Smooth muscle cell (in vitro differentiated cells): ENCODE measurements at regions not wholly inside any gene's neighbourhood (a gene's known extent, or its start where the extent isn't known, plus 50 kb on each side); places are given as distances from the start of the nearest gene placed in this dataset.

Source experiments
- DNase-seq: peaks from one replicate; lab custom pipeline; 2025; ENCODE audit not compliant: unreplicated experiment; lab: John Stamatoyannopoulos, UW
- H2AFZ ChIP-seq: fragments of 200-600 bp; sonication (generic); 2 replicates; pipeline ENCODE4 v1.6.0; 2016; ENCODE audit warnings: antibody characterized with exemption, low read depth, mild to moderate bottlenecking
- H3F3A ChIP-seq: fragments of 200-600 bp; sonication (generic); 2 replicates; pipeline ENCODE4 v1.6.0; 2017; ENCODE audit warnings: antibody characterized with exemption, low read depth
- H3K27ac ChIP-seq: fragments of 200-600 bp; sonication (generic); 2 replicates; pipeline ENCODE4 v1.5.1; 2016; ENCODE audit warnings: low read depth, mild to moderate bottlenecking
- H3K27me3 ChIP-seq: fragments of 200-600 bp; sonication (generic); 2 replicates; pipeline ENCODE4 v1.6.1; 2016; ENCODE audit warnings: low read depth, mild to moderate bottlenecking
- H3K36me3 ChIP-seq: fragments of 200-600 bp; sonication (generic); 2 replicates; pipeline ENCODE4 v1.5.1; 2016; ENCODE audit warnings: low read depth
- H3K4me1 ChIP-seq: fragments of 200-600 bp; sonication (generic); 2 replicates; pipeline ENCODE4 v1.5.1; 2016; ENCODE audit warnings: low read depth
- H3K4me2 ChIP-seq: fragments of 200-600 bp; sonication (generic); 2 replicates; pipeline ENCODE4 v1.6.0; 2016; ENCODE audit warnings: mild to moderate bottlenecking
- H3K4me3 ChIP-seq: fragments of 200-600 bp; sonication (generic); 2 replicates; pipeline ENCODE4 v1.5.1; 2016; ENCODE audit warnings: mild to moderate bottlenecking
- H3K79me2 ChIP-seq: fragments of 200-600 bp; sonication (generic); 2 replicates; pipeline ENCODE4 v1.6.0; 2016; ENCODE audit warnings: low read depth, mild to moderate bottlenecking
- H3K9ac ChIP-seq: fragments of 200-600 bp; sonication (generic); 2 replicates; pipeline ENCODE4 v1.6.0; 2016; ENCODE audit warnings: low read depth
- H3K9me3 ChIP-seq: fragments of 200-600 bp; sonication (generic); replicated peaks from 2 replicates; pipeline ENCODE4 v1.5.1; 2016; ENCODE audit warnings: low read depth
- H4K20me1 ChIP-seq: fragments of 200-600 bp; sonication (generic); 2 replicates; pipeline ENCODE4 v1.6.0; 2016; ENCODE audit warnings: low read depth
- WGBS: methylation state at CpG from one replicate; pipeline ENCODE4 v1.1.7; 2016; ENCODE audit warnings: low lambda C conversion rate; 5-methylcytosine and 5-hydroxymethylcytosine counted together
- TF ChIP-seq, protein P1 (sequence below): fragments of 200-600 bp; sonication (generic); IDR thresholded peaks from 2 replicates; pipeline ENCODE4 v1.5.1; 2017; ENCODE audit warnings: borderline replicate concordance, mild to moderate bottlenecking, antibody characterized with exemption; ENCODE audit not compliant: insufficient read depth, poor library complexity, severe bottlenecking

DNA sequence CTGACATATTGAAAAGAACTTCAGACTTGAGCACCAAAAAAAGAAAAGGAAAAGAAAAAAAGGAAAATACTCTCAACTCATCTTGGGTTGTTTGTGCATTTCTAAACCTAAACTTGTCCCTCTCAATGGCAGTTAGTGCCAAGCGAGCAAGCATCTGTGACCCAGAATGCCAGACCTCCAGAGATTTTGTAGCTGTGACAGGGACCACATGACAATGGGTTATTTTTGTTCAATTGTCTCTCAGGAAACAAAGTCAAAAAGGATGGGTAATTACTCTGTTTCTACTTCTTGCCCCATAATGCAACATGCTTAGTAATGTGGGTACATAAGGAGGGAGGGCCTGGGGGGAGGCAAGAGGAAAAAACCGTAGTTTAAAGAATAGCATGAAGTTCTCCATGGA lies 285.7 kb upstream of the RTL1 start:
- H3F3A ChIP-seq: no peaks in the 10 kb centered on the region
- no peak overlapping the region for H3K4me2 ChIP-seq
- H3K4me3 ChIP-seq: no peak overlapping the region
- H3K4me1 ChIP-seq: no peaks in the 10 kb centered on the region
- H2AFZ ChIP-seq: no peak overlapping the region
- H3K27me3 ChIP-seq: no peaks in the 10 kb centered on the region
- no peaks in the 10 kb centered on the region for H3K9me3 ChIP-seq
- no peaks in the 10 kb centered on the region for H3K36me3 ChIP-seq
- H3K27ac ChIP-seq: no peak overlapping the region
- H3K79me2 ChIP-seq: no peaks in the 10 kb centered on the region
- TF ChIP-seq, protein P1, sequence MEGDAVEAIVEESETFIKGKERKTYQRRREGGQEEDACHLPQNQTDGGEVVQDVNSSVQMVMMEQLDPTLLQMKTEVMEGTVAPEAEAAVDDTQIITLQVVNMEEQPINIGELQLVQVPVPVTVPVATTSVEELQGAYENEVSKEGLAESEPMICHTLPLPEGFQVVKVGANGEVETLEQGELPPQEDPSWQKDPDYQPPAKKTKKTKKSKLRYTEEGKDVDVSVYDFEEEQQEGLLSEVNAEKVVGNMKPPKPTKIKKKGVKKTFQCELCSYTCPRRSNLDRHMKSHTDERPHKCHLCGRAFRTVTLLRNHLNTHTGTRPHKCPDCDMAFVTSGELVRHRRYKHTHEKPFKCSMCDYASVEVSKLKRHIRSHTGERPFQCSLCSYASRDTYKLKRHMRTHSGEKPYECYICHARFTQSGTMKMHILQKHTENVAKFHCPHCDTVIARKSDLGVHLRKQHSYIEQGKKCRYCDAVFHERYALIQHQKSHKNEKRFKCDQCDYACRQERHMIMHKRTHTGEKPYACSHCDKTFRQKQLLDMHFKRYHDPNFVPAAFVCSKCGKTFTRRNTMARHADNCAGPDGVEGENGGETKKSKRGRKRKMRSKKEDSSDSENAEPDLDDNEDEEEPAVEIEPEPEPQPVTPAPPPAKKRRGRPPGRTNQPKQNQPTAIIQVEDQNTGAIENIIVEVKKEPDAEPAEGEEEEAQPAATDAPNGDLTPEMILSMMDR: no peak
- H3K9ac ChIP-seq: no peak overlapping the region
- 86% methylated on average over 2 of the region's 2 CpGs for WGBS
- no peaks in the 10 kb centered on the region for H4K20me1 ChIP-seq
- DNase-seq: no peak

DNA sequence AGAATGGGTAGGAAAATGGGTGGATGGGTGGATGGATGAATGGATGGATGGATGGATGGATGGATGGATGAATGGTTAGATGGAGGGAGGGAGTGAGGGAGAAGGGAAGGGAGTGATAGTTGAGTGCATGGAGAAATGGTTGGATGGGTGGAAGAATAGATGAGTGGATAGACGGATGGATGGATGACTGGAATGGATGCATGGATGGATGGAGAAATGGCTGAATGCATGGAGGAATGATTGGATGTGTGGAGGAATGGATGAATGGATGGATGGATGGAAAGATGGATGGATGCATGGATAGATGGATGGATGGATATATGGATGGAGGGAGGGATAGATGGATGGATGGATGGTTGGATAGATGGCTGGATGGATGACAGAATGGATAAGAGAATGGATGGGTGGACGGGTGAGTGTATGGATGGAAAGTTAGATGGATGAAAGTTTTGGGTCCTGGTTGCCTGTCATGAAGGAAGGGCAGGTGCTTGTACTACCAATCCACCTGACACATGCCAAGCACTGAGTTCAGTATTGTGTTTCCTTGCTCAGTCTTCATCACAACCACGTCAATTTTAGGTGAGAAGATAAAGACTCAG lies 286.5 kb upstream of the RTL1 start:
- Histone ChIP-seq H3K4me2 (no peak overlapping the region), H3K27ac (no peak overlapping the region), H3K27me3 (no peaks in the 10 kb centered on the region), H3K4me3 (no peak overlapping the region), H3K9ac (no peak overlapping the region), H3K9me3 (no peaks in the 10 kb centered on the region), H3F3A (no peaks in the 10 kb centered on the region), H3K79me2 (no peaks in the 10 kb centered on the region), H3K36me3 (no peaks in the 10 kb centered on the region), H3K4me1 (no peaks in the 10 kb centered on the region), H2AFZ (no peak overlapping the region), H4K20me1 (no peaks in the 10 kb centered on the region)
- WGBS: 79% methylated on average over 3 of the region's 3 CpGs
- TF ChIP-seq, protein P1: no peak
- DNase-seq: no peak

DNA sequence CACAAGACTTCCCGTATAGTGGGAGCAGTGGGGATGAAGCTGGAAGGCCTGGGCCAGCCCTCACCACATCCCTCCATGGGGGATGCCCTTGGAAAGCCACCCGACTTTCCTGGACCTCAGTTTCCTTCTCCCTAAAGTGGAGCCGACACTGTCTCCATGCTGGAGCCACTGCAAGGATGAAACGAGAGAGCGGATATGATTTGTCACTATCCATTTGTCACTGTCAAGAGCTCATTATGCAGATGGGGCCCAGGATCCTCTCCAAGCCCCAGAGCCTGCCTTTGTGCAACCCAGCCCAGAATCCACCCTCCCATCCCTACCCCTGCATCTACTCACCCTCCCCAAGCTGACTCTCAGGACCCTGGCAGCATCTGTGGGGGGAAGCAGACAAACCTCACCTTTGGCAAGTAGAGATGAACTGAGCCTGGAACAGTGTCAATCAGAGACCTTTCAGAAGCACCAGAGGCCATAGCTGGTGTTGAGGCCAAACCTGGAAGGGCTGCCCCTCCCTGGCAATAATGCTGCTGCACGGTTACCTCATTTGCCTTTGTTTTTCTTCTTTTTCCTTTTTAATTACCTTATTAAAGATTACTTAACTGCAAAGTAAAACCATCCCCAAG lies 287.7 kb upstream of the RTL1 start:
- no peaks in the 10 kb centered on the region for H3K79me2 ChIP-seq
- H3K4me3 ChIP-seq: no peak overlapping the region
- H3K4me2 ChIP-seq: no peak overlapping the region
- no peak overlapping the region for H3K27ac ChIP-seq
- no peaks in the 10 kb centered on the region for H3K4me1 ChIP-seq
- H3K36me3 ChIP-seq: no peaks in the 10 kb centered on the region
- 93% methylated on average over 6 of the region's 6 CpGs for WGBS
- no peaks in the 10 kb centered on the region for H4K20me1 ChIP-seq
- no peak for DNase-seq
- H3F3A ChIP-seq: no peaks in the 10 kb centered on the region
- H3K9me3 ChIP-seq: no peaks in the 10 kb centered on the region
- H3K27me3 ChIP-seq: no peaks in the 10 kb centered on the region
- TF ChIP-seq, protein P1: no peak
- no peak overlapping the region for H2AFZ ChIP-seq
- H3K9ac ChIP-seq: no peak overlapping the region
